ENCODE measurements at regions not wholly inside any gene's neighbourhood (a gene's known extent, or its start where the extent isn't known, plus 50 kb on each side); places are given as distances from the start of the nearest gene placed in this dataset.

GRCh38 chr3:152737021-152737908 lies 97.7 kb upstream of the P2RY1 start (continued):
- TF ChIP-seq MYC (IDR thresholded peaks at IDR 0.05; ENCODE audit: insufficient read depth, insufficient read length, insufficient replicate concordance, low read length, severe bottlenecking) = no peak
- peak; percentile 68; the same call in 1 of the 2 replicates for TF ChIP-seq ZNF217 (IDR thresholded peaks at IDR 0.05)
- TF ChIP-seq, protein P1, sequence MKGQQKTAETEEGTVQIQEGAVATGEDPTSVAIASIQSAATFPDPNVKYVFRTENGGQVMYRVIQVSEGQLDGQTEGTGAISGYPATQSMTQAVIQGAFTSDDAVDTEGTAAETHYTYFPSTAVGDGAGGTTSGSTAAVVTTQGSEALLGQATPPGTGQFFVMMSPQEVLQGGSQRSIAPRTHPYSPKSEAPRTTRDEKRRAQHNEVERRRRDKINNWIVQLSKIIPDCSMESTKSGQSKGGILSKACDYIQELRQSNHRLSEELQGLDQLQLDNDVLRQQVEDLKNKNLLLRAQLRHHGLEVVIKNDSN (IDR thresholded peaks at IDR 0.05; ENCODE audit: borderline replicate concordance, extremely low read length, insufficient read depth, low read depth, low read length) = no peak
- no peak for TF ChIP-seq MYB (IDR thresholded peaks at IDR 0.05; ENCODE audit: borderline replicate concordance, low read depth, low read length)
- TF ChIP-seq, protein P2, sequence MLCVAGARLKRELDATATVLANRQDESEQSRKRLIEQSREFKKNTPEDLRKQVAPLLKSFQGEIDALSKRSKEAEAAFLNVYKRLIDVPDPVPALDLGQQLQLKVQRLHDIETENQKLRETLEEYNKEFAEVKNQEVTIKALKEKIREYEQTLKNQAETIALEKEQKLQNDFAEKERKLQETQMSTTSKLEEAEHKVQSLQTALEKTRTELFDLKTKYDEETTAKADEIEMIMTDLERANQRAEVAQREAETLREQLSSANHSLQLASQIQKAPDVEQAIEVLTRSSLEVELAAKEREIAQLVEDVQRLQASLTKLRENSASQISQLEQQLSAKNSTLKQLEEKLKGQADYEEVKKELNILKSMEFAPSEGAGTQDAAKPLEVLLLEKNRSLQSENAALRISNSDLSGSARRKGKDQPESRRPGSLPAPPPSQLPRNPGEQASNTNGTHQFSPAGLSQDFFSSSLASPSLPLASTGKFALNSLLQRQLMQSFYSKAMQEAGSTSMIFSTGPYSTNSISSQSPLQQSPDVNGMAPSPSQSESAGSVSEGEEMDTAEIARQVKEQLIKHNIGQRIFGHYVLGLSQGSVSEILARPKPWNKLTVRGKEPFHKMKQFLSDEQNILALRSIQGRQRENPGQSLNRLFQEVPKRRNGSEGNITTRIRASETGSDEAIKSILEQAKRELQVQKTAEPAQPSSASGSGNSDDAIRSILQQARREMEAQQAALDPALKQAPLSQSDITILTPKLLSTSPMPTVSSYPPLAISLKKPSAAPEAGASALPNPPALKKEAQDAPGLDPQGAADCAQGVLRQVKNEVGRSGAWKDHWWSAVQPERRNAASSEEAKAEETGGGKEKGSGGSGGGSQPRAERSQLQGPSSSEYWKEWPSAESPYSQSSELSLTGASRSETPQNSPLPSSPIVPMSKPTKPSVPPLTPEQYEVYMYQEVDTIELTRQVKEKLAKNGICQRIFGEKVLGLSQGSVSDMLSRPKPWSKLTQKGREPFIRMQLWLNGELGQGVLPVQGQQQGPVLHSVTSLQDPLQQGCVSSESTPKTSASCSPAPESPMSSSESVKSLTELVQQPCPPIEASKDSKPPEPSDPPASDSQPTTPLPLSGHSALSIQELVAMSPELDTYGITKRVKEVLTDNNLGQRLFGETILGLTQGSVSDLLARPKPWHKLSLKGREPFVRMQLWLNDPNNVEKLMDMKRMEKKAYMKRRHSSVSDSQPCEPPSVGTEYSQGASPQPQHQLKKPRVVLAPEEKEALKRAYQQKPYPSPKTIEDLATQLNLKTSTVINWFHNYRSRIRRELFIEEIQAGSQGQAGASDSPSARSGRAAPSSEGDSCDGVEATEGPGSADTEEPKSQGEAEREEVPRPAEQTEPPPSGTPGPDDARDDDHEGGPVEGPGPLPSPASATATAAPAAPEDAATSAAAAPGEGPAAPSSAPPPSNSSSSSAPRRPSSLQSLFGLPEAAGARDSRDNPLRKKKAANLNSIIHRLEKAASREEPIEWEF (IDR thresholded peaks at IDR 0.05; ENCODE audit: insufficient replicate concordance, low read depth, low read length) = peak; percentile 75
- TF ChIP-seq SMARCA5 (IDR thresholded peaks at IDR 0.05) = no peak
- TF ChIP-seq CBFB (IDR thresholded peaks at IDR 0.05; ENCODE audit: low read depth) = peak; percentile 92
- peak; percentile 97 for TF ChIP-seq PAX5 (IDR thresholded peaks at IDR 0.05; ENCODE audit: borderline replicate concordance, low read depth, low read length)
- TF ChIP-seq ZNF384 (IDR thresholded peaks at IDR 0.05; ENCODE audit: borderline replicate concordance, low read depth, low read length) = no peak
- TF ChIP-seq TARDBP (IDR thresholded peaks at IDR 0.05; ENCODE audit: borderline replicate concordance) = no peak
- TF ChIP-seq MEF2B (IDR thresholded peaks at IDR 0.05; ENCODE audit: partially characterized antibody, poor library complexity, severe bottlenecking) = peak; percentile 94
- peak; percentile 99 for TF ChIP-seq BCL11A (IDR thresholded peaks at IDR 0.05; ENCODE audit: low read depth, low read length)
- TF ChIP-seq, protein P3, sequence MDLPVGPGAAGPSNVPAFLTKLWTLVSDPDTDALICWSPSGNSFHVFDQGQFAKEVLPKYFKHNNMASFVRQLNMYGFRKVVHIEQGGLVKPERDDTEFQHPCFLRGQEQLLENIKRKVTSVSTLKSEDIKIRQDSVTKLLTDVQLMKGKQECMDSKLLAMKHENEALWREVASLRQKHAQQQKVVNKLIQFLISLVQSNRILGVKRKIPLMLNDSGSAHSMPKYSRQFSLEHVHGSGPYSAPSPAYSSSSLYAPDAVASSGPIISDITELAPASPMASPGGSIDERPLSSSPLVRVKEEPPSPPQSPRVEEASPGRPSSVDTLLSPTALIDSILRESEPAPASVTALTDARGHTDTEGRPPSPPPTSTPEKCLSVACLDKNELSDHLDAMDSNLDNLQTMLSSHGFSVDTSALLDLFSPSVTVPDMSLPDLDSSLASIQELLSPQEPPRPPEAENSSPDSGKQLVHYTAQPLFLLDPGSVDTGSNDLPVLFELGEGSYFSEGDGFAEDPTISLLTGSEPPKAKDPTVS (IDR thresholded peaks at IDR 0.05; ENCODE audit: low read depth, low read length) = no peak
- 0 out of 2 replicates have a peak, but pooled peaks have one; percentile 85 for TF ChIP-seq CBX5 (IDR thresholded peaks at IDR 0.05; ENCODE audit: low read depth)
- no peak for TF ChIP-seq CHD4 (IDR thresholded peaks at IDR 0.05)
- TF ChIP-seq ATF7 (IDR thresholded peaks at IDR 0.05; ENCODE audit: low read depth) = peak; percentile 79
- peak in 1 of 2 experiments; percentile 61; a peak in 2 of 4 replicates for TF ChIP-seq BHLHE40 (IDR thresholded peaks at IDR 0.05; ENCODE audit: borderline replicate concordance in 1 of 2, low read depth in 2 of 2, low read length in 1 of 2)
- TF ChIP-seq, protein P4, sequence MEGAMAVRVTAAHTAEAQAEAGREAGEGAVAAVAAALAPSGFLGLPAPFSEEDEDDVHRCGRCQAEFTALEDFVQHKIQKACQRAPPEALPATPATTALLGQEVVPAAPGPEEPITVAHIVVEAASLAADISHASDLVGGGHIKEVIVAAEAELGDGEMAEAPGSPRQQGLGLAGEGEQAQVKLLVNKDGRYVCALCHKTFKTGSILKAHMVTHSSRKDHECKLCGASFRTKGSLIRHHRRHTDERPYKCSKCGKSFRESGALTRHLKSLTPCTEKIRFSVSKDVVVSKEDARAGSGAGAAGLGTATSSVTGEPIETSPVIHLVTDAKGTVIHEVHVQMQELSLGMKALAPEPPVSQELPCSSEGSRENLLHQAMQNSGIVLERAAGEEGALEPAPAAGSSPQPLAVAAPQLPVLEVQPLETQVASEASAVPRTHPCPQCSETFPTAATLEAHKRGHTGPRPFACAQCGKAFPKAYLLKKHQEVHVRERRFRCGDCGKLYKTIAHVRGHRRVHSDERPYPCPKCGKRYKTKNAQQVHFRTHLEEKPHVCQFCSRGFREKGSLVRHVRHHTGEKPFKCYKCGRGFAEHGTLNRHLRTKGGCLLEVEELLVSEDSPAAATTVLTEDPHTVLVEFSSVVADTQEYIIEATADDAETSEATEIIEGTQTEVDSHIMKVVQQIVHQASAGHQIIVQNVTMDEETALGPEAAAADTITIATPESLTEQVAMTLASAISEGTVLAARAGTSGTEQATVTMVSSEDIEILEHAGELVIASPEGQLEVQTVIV (IDR thresholded peaks at IDR 0.05; ENCODE audit: borderline replicate concordance, partially characterized antibody) = no peak
- TF ChIP-seq RFX5 (IDR thresholded peaks at IDR 0.05; ENCODE audit: low read depth, low read length) = no peak
